ENCODE measurements at regions not wholly inside any gene's neighbourhood (a gene's known extent, or its start where the extent isn't known, plus 50 kb on each side); places are given as distances from the start of the nearest gene placed in this dataset.
"Not testable (repeated sequence)": the region's sequence is repeated elsewhere in the genome, so short reads cannot be mapped to it uniquely, and the experiment has no call there.

DNA sequence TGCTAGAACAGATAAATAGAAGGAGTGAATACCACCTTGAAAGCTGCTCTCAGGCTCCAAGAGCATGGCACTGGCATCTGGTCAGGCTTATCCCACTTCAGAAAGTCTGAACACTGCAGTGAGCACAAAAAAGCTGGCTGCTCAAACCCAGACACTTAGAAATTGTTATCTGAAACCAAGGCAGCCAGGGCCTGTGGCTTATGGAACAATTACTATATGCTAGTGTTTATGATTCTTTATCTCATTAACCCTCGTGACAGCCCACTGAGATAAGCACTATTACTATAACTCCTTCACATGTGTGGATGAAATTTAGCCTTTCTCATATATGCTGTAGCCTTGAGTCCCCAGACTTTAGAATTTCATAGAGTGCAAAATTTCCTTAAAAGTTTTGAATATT, 400.2 kb downstream of the RAB38 start:
- Histone ChIP-seq H3K4me1 (ENCODE audit: control insufficient read depth in 1 of 2, insufficient read depth in 1 of 2, low read depth in 1 of 2, low read length in 1 of 2) (no peaks in the 10 kb centered on the region), H3K36me3 (no peaks in the 10 kb centered on the region), H3K27me3 (no peaks in the 10 kb centered on the region), H3K27ac (no peak overlapping the region), H3K4me3 (ENCODE audit: low read depth in 1 of 2, low read length in 1 of 2) (no peak overlapping the region), H3K9me3 (no peaks in the 10 kb centered on the region)
- TF ChIP-seq, protein P1, sequence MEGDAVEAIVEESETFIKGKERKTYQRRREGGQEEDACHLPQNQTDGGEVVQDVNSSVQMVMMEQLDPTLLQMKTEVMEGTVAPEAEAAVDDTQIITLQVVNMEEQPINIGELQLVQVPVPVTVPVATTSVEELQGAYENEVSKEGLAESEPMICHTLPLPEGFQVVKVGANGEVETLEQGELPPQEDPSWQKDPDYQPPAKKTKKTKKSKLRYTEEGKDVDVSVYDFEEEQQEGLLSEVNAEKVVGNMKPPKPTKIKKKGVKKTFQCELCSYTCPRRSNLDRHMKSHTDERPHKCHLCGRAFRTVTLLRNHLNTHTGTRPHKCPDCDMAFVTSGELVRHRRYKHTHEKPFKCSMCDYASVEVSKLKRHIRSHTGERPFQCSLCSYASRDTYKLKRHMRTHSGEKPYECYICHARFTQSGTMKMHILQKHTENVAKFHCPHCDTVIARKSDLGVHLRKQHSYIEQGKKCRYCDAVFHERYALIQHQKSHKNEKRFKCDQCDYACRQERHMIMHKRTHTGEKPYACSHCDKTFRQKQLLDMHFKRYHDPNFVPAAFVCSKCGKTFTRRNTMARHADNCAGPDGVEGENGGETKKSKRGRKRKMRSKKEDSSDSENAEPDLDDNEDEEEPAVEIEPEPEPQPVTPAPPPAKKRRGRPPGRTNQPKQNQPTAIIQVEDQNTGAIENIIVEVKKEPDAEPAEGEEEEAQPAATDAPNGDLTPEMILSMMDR (IDR thresholded peaks at IDR 0.05): no peak

DNA sequence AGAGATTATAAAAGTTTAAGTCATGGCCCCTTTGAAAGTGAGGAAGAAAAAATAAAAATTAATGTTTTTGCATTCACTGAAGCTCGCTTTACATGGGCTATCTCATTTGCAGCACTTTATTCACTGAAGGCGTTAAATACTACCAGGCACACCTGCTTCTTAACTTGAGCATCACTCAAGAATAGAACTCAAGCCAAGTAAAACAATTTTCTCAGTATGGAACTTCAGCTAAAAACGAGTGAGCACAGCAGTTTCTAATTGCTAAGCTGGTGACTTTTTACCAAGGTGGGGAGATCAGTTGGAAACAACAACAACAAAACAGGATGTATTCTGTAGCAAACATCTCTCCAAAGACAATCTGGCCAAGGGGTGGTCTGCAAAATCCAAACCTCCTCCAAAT, 405.6 kb downstream of the RAB38 start:
- Histone ChIP-seq H3K4me1 (ENCODE audit: control insufficient read depth in 1 of 2, insufficient read depth in 1 of 2, low read depth in 1 of 2, low read length in 1 of 2) (no peaks in the 10 kb centered on the region), H3K4me3 (ENCODE audit: low read depth in 1 of 2, low read length in 1 of 2) (no peak overlapping the region), H3K36me3 (no peaks in the 10 kb centered on the region), H3K27me3 (no peaks in the 10 kb centered on the region), H3K9me3 (no peaks in the 10 kb centered on the region), H3K27ac (no peak overlapping the region)
- TF ChIP-seq, protein P1 (IDR thresholded peaks at IDR 0.05): no peak

DNA sequence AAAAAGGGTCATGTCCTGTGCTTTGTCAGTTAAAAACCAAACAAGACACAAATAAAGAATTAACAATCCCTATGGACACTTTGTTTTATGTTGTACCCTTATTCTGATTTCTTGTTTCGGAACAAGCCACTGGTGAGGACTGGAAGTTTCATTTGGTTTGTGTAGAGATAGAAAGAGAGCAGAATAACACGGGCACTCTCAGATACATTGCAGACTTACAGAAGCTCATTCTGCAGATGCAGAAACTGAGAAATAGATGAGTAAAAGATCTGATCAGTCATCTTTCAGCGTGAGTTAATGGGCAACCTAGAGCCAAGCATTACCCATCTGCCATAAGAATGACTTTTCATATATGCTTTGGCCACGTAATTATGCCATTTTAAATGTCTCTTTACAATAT, 407.6 kb downstream of the RAB38 start:
- Histone ChIP-seq H3K4me3 (ENCODE audit: low read depth in 1 of 2, low read length in 1 of 2) (no peak overlapping the region), H3K27ac (no peak overlapping the region), H3K9me3 (no peaks in the 10 kb centered on the region), H3K36me3 (no peaks in the 10 kb centered on the region), H3K4me1 (ENCODE audit: control insufficient read depth in 1 of 2, insufficient read depth in 1 of 2, low read depth in 1 of 2, low read length in 1 of 2) (no peaks in the 10 kb centered on the region), H3K27me3 (no peaks in the 10 kb centered on the region)
- TF ChIP-seq, protein P1 (IDR thresholded peaks at IDR 0.05): no peak

DNA sequence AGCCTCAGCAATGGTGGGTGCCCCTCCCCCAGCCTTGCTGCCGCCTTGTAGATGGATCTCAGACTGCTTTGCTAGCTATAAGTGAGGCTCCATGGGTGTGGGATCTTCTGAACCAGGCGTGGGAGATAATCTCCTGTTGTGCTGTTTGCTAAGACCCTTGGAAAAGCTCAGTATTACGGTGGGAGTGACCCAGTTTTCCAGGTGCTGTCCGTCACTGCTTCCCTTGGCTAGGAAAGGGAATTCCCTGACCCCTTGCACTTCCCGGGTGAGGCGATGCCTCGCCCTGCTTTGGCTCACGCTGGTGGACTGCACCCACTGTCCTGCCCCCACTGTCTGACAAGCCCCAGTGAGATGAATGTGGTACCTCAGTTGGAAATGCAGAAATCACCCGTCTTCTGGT, 411.2 kb downstream of the RAB38 start:
- H3K36me3 ChIP-seq; H3K27me3 ChIP-seq; H3K9me3 ChIP-seq; H3K4me1 ChIP-seq (ENCODE audit: control insufficient read depth in 1 of 2, insufficient read depth in 1 of 2, low read depth in 1 of 2, low read length in 1 of 2); H3K27ac ChIP-seq; H3K4me3 ChIP-seq (ENCODE audit: low read depth in 1 of 2, low read length in 1 of 2): not testable (repeated sequence)

DNA sequence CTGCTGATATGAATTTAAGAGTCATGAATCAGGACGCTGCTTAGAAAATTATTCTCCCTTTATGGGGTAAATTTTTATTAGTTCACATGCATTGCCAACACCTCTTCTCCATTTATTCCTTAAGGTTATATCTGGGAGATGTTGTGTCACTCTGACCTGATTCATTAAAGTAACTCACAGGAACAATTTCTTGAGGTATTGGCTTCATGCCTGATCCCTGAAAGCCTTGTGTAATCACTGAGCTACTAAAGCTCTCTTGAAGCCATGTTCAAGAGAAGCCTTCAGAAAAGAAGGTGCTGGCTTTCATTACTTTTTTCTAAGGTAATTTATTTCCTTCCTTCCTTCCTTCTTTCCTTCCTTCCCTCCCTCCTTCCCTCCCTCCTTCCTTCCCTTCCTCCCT, 420.6 kb downstream of the RAB38 start:
- H3K9me3 ChIP-seq: no peaks in the 10 kb centered on the region
- H3K36me3 ChIP-seq: no peaks in the 10 kb centered on the region
- TF ChIP-seq, protein P1 (IDR thresholded peaks at IDR 0.05): no peak
- H3K27ac ChIP-seq: no peak overlapping the region
- H3K4me3 ChIP-seq (ENCODE audit: low read depth in 1 of 2, low read length in 1 of 2): no peak overlapping the region
- no peaks in the 10 kb centered on the region for H3K4me1 ChIP-seq (ENCODE audit: control insufficient read depth in 1 of 2, insufficient read depth in 1 of 2, low read depth in 1 of 2, low read length in 1 of 2)
- no peaks in the 10 kb centered on the region for H3K27me3 ChIP-seq

DNA sequence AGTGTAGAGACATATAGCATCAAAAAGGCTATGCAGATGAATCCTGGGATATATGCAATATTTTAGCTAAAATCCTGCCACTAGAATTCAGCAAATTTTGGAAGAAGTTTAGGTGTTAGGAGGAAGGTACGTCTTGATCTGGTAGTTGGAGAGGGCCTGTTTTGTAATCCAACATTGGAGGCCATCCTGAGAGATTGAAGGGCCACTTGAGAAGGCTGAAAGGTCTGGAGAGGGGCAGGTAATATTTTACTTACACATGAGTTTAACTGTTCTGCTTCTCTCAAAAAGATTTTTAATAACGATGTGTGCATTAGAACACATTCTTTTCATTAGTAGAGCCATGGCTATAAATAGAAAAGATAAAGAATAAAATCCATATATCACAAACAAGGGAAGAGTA, 422.1 kb downstream of the RAB38 start:
- Histone ChIP-seq H3K4me1 (ENCODE audit: control insufficient read depth in 1 of 2, insufficient read depth in 1 of 2, low read depth in 1 of 2, low read length in 1 of 2) (no peaks in the 10 kb centered on the region), H3K9me3 (no peaks in the 10 kb centered on the region), H3K27ac (no peak overlapping the region), H3K36me3 (no peaks in the 10 kb centered on the region), H3K4me3 (ENCODE audit: low read depth in 1 of 2, low read length in 1 of 2) (no peak overlapping the region), H3K27me3 (no peaks in the 10 kb centered on the region)
- TF ChIP-seq, protein P1 (IDR thresholded peaks at IDR 0.05): no peak

Data from neutrophil (primary cell).